GM06990 (cell line): ENCODE measurements at regions not wholly inside any gene's neighbourhood (a gene's known extent, or its start where the extent isn't known, plus 50 kb on each side); places are given as distances from the start of the nearest gene placed in this dataset.
"Not testable (repeated sequence)": the region's sequence is repeated elsewhere in the genome, so short reads cannot be mapped to it uniquely, and the experiment has no call there.

ENCODE experiments used
- DNase-seq: peaks from one replicate; pipeline ENCODE4 v3.0.0-alpha.2; 2011; ENCODE audit not compliant: insufficient read length; ENCODE audit errors: extremely low read depth
- H3K27me3 ChIP-seq: replicated peaks from 2 replicates; pipeline ENCODE4 v1.6.0; 2011; ENCODE audit warnings: low read length; ENCODE audit not compliant: control insufficient read depth, insufficient read depth
- H3K36me3 ChIP-seq: 2 replicates; pipeline ENCODE4 v1.5.1; 2011; ENCODE audit warnings: low read length; ENCODE audit not compliant: control insufficient read depth, insufficient read depth
- H3K4me3 ChIP-seq: replicated peaks from 2 replicates; pipeline ENCODE4 v1.5.1; 2011; ENCODE audit warnings: low read depth, mild to moderate bottlenecking, control low read depth, low read length
- TF ChIP-seq, protein P1 (sequence below): IDR thresholded peaks from 2 replicates; pipeline ENCODE4 v1.5.1; 2011; ENCODE audit warnings: low read length, control low read depth, mild to moderate bottlenecking, inconsistent platforms; ENCODE audit not compliant: insufficient read depth, poor library complexity, severe bottlenecking

DNA sequence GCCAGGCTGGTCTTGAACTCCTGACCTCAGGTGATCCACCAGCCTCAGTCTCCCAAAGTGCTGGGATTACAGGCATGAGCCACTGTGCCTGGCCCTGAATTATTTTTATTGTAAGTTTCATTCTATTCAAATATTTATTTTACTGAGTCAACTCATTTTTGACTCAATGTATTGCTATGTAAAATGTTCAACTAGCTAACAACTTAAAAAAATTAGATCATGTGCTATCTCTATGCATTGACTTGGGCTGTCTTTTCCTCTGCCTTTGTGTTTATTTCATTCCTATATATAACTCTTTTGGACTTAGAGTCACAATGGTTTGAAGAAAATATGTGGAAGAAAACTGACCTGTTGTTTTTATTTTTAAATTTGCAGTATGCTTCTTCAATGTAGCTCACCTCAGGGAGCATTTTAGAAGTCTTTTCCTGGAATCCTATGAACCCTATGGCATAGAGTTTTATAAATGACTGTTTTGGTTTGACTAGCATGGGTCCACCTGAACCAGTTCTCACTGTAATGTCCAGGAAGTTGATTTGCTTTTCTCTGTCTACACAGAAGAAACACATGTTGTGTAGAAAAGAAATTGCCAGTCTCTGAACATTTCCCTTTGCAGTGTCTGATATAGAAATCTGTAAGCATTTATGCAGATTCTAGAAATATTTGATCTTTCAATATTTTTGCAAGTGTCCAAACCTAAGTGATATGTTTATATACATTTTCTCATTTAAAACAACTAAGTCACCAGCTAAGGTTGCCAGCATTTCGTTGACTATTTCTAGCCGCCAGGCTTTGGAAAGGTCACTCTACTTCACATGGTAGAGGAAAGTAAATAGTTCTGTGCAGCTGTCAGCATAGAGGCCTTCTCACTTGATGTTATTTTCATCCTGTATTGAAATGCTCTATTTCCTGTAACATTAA lies 138.8 kb downstream of the PCSK1 start:
- no peaks in the 10 kb centered on the region for H3K27me3 ChIP-seq
- no peaks in the 10 kb centered on the region for H3K36me3 ChIP-seq
- no peak overlapping the region for H3K4me3 ChIP-seq
- DNase-seq: no peak
- TF ChIP-seq, protein P1, sequence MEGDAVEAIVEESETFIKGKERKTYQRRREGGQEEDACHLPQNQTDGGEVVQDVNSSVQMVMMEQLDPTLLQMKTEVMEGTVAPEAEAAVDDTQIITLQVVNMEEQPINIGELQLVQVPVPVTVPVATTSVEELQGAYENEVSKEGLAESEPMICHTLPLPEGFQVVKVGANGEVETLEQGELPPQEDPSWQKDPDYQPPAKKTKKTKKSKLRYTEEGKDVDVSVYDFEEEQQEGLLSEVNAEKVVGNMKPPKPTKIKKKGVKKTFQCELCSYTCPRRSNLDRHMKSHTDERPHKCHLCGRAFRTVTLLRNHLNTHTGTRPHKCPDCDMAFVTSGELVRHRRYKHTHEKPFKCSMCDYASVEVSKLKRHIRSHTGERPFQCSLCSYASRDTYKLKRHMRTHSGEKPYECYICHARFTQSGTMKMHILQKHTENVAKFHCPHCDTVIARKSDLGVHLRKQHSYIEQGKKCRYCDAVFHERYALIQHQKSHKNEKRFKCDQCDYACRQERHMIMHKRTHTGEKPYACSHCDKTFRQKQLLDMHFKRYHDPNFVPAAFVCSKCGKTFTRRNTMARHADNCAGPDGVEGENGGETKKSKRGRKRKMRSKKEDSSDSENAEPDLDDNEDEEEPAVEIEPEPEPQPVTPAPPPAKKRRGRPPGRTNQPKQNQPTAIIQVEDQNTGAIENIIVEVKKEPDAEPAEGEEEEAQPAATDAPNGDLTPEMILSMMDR: no peak

DNA sequence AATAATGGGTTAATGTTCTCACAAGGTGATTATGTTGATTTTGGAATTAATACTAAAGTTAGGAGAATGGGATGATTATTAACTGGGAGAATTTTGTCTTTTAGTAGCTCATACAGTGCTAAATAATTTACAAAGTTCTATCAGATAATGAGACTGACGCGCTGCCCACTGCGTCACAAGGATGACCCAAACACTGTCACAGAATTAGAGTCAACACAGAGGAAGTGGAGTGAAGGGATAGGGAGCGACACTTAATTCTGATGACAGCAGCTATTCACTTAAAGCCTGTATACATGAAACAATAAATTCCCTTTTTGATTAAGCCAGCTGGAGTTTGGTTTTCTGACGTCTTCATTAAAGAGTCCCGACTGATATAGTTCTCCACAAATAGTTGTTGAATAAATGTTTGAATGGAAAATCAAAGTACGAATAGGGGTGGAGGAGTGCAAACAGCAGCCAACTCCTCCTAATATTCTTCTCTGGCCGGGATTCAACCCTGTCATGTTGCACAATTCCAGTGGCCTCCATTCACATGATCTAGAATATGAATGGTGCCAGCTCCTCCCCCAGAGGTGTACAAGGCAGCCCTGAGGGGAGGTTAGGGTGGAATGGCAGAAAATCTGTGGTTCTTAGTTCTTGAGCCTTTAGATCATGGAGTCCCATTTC lies 140.3 kb downstream of the PCSK1 start:
- TF ChIP-seq, protein P1: no peak
- Histone ChIP-seq H3K27me3 (no peaks in the 10 kb centered on the region), H3K4me3 (no peak overlapping the region), H3K36me3 (no peaks in the 10 kb centered on the region)
- DNase-seq: no peak

DNA sequence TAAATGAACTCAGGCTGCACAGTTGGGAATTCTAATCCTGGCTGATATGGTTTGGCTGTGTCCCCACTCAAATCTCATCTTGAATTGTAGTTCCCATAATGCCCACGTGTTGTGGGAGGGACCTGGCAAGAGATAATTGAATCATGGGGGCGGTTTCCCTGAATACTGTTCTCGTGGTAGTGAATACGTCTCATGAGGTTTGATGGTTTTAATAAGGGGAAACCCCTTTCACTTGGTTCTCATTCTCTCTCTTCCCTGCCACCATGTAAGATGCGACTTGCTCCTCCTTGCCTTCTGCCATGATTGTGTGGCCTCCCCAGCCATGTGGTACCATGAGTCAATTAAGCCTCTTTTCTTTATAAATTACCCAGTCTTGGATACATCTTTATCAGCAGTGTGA lies 143.8 kb downstream of the PCSK1 start:
- not testable (repeated sequence) for H3K27me3 ChIP-seq

DNA sequence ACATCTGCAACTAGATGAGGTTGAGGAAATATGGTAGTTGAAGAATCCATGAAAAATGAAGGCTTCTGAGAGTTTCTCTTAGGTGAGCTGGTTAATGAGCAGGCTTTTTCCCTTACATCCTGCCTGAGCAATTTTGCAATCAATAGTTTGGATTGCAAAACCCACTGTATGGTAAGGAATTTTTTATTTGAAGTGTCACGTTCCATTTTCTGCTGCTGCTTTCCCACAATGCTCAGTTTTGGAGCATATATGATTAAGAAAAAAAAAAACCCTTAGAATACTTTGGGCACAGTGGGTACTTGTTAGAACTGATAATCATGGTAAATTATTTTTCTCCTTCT lies 144.2 kb downstream of the PCSK1 start:
- TF ChIP-seq, protein P1: no peak
- H3K36me3 ChIP-seq: no peaks in the 10 kb centered on the region
- H3K27me3 ChIP-seq: no peaks in the 10 kb centered on the region
- H3K4me3 ChIP-seq: no peak overlapping the region
- DNase-seq: no peak

More for the DNA sequence above, 143.8 kb downstream of the PCSK1 start:
- DNase-seq, H3K36me3 ChIP-seq, H3K4me3 ChIP-seq: not testable (repeated sequence)

DNA sequence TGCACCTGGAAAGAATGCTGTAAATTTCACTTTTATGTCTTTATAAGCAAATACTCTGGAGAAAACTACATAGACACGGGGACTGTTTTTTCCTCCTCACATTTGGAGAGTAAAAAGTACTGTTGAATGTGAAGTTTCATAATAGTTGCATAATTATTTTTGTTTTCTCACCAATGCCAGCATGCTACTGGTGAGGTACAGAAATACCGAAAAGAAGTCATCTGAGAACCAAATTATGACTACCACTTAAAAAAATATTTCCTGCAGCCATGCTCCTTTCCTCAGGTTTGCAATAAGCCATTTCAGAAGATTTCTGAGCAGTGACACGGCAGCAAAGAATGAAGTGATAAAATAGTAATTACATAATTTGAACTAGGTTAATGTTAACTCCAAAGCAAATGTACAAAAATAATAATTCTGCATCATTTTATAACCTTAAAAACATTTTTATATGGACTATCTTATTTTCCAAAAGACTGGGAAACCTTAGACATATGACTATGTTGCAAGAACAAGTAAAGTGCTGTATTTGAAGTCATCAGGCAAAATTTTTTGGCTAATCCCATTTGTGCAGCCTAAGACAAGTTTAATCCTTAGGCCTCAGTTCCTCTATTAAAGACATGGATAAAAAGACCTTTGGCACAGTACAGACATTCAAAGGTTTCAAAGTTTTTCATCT lies 144.7 kb downstream of the PCSK1 start:
- Histone ChIP-seq H3K27me3 (no peaks in the 10 kb centered on the region), H3K36me3 (no peaks in the 10 kb centered on the region)

More for the DNA sequence above, 144.7 kb downstream of the PCSK1 start:
- TF ChIP-seq, protein P1: no peak
- DNase-seq: no peak
- H3K4me3 ChIP-seq: no peak overlapping the region
